ENCODE measurements at regions not wholly inside any gene's neighbourhood (a gene's known extent, or its start where the extent isn't known, plus 50 kb on each side); places are given as distances from the start of the nearest gene placed in this dataset.
"Not testable (repeated sequence)": the region's sequence is repeated elsewhere in the genome, so short reads cannot be mapped to it uniquely, and the experiment has no call there.

DNA sequence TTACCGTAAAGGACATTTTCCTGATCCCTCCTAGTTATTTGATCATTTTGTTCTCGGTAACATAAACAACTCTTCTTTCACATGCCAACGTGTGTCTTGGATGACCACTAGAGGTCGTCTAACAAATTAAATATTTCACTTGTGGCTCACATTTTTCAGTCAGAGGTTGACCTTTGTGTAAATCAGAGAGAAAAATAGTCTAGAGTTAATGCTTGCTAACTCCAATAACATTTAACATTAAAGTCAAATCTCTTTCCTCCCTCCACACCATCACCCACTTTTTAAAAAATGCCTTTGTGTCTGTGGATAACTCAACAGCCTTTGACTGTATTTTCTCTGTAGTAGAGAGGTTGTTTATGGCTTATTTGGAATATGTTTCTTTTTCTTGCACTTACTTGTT lies 220.5 kb upstream of the B3GALT2 start:
- H3K36me3 Mint-ChIP-seq (ENCODE audit: low read depth): peaks cover 16% of the 10 kb centered on the region
- no peak for DNase-seq (ENCODE audit: low spot score)
- peaks cover 13% of the 10 kb centered on the region for H3K9me3 Mint-ChIP-seq
- peaks cover 29% of the 10 kb centered on the region for H3K4me1 Mint-ChIP-seq (ENCODE audit: low read depth)
- H3K4me3 Mint-ChIP-seq: no peak overlapping the region
- no peak overlapping the region for H3K27ac Mint-ChIP-seq
- H3K27me3 Mint-ChIP-seq (ENCODE audit: low read depth): no peaks in the 10 kb centered on the region

DNA sequence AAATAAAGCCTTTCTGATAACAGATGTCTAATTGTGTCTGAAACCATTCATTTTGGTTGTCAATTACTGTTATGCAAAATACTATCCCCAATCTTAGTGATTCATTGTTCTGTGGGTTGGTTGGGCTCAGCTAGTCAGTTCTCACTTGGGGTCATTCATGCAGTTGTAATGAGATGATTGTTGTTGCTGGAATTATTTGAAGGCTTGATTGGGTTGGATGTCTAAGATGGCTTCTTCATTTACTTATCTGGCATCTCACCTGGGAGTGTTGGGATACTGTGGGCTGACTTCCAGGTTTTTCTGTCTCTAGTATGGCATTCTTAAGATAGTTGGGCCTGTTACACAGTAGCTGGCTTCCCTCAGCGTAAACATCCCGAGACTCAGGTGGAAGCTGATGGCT lies 217.8 kb upstream of the B3GALT2 start:
- Mint-ChIP-seq H3K4me3 (no peak overlapping the region), H3K4me1 (ENCODE audit: low read depth) (peaks cover 24% of the 10 kb centered on the region), H3K27me3 (ENCODE audit: low read depth) (no peaks in the 10 kb centered on the region), H3K36me3 (ENCODE audit: low read depth) (peaks cover 7% of the 10 kb centered on the region), H3K9me3 (peaks cover 10% of the 10 kb centered on the region), H3K27ac (no peak overlapping the region)
- no peak for DNase-seq (ENCODE audit: low spot score)

DNA sequence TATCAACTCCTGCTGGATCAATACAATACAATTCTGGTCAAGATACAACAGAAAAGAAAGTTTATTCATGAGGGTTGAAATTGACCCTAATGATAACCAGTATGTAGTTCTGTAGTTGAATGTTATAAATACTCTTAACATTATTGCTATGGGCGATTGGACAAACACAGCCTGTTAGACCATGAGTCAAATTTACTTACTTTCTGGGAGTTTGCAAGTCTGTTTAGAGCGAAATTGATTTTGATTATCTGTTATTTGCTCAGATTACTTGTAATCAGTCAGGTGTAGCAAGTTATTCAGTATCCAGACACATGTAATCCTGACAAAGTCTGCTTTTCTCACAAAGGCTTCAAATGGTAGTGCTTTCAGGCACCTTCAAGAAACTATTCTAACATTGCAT lies 216.6 kb upstream of the B3GALT2 start:
- Mint-ChIP-seq H3K9me3 (peaks cover 3% of the 10 kb centered on the region), H3K36me3 (ENCODE audit: low read depth) (peaks cover 2% of the 10 kb centered on the region), H3K4me3 (no peak overlapping the region), H3K27ac (no peak overlapping the region), H3K4me1 (ENCODE audit: low read depth) (peaks cover 20% of the 10 kb centered on the region), H3K27me3 (ENCODE audit: low read depth) (no peaks in the 10 kb centered on the region)
- DNase-seq (ENCODE audit: low spot score): no peak

DNA sequence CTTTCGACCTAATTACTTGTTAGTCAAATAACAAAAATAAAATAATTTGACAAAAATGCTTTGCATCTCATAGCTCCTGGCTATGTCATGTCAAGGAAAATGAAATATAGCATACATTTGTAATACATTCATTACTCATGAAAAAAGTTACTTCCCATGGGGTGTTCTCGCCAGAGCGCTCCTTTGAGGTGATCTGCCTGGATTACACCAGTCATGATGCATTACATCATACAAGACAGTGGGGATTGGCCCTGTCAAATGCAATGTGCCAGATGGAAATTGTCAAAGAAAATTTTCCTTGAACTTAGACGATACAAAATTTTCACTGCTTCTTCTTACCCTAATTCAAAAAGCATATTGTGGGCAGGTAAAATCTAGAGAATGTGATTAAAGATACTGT lies 215.6 kb upstream of the B3GALT2 start:
- H3K27me3 Mint-ChIP-seq (ENCODE audit: low read depth): no peaks in the 10 kb centered on the region
- H3K9me3 Mint-ChIP-seq: peaks cover 3% of the 10 kb centered on the region
- H3K36me3 Mint-ChIP-seq (ENCODE audit: low read depth): peaks cover 2% of the 10 kb centered on the region
- peaks cover 14% of the 10 kb centered on the region for H3K4me1 Mint-ChIP-seq (ENCODE audit: low read depth)
- no peak overlapping the region for H3K27ac Mint-ChIP-seq
- no peak for DNase-seq (ENCODE audit: low spot score)
- H3K4me3 Mint-ChIP-seq: no peak overlapping the region

DNA sequence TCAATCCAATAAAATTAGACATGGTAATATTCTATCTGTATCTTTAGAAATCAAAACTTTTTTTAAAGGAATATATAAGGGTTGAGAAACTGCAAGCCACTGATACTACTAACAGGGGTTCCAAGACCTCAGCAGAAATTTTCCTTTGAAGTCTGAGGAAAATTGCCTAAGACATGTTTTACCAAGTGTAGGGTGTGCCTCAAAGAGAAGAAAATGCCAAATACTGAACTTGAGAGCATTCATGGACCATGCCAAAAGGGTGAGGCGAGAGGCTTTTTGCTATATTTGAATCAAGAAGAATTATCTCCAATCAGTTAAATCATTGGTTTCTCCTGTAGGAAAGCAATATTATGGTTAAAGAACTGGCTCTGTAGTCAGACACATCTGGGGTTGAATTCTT lies 207.9 kb upstream of the B3GALT2 start:
- Mint-ChIP-seq H3K27me3 (ENCODE audit: low read depth) (no peaks in the 10 kb centered on the region), H3K27ac (no peak overlapping the region), H3K4me1 (ENCODE audit: low read depth) (no peaks in the 10 kb centered on the region), H3K4me3 (no peak overlapping the region), H3K36me3 (ENCODE audit: low read depth) (no peaks in the 10 kb centered on the region), H3K9me3 (peaks cover 11% of the 10 kb centered on the region)
- no peak for DNase-seq (ENCODE audit: low spot score)

DNA sequence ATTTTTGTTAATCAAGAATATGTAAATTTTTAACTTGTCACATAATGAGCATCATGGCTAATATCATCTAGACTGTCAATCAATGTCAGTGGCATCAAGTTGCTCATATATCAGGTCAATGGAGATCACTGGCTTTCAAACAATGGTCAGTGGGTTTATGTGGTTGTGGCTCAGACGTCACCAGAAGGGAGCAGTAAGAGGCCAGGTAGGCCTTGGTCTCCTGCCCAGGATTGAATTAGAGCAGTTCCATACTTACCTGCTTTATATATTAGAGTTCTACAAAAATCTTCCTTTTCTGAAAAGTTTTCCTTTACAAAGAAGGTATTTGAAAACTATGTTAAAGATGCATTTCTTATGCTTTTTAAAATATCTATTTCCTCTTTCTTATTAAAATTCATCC lies 206.3 kb upstream of the B3GALT2 start:
- Mint-ChIP-seq H3K4me1 (ENCODE audit: low read depth) (no peaks in the 10 kb centered on the region), H3K9me3 (peaks cover 11% of the 10 kb centered on the region), H3K36me3 (ENCODE audit: low read depth) (no peaks in the 10 kb centered on the region)

DNA sequence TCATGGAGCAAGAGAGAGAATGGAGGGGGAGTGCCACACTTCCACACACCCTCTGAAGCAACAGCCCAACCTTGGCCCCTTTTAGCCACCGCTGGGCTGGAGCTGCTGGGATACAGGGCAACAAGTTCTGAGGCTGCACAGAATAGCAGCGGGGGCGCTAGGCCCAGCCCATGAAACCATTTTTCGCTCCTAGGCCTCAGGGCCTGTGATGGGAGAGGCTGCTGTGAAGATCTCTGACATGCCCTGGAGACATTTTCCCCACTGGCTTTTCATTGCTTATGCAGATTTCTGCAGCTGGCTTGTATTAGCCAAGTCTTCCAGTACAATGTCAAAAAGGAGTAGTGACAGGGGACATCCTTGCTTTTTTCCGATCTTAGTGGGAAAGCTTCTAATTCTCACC lies 202.3 kb upstream of the B3GALT2 start:
- Mint-ChIP-seq H3K27ac (no peak overlapping the region), H3K9me3 (no peaks in the 10 kb centered on the region), H3K27me3 (ENCODE audit: low read depth) (no peaks in the 10 kb centered on the region), H3K4me3 (no peak overlapping the region), H3K36me3 (ENCODE audit: low read depth) (no peaks in the 10 kb centered on the region), H3K4me1 (ENCODE audit: low read depth) (no peaks in the 10 kb centered on the region)
- no peak for DNase-seq (ENCODE audit: low spot score)

More for the DNA sequence above, 206.3 kb upstream of the B3GALT2 start:
- Mint-ChIP-seq H3K27ac (no peak overlapping the region), H3K4me3 (no peak overlapping the region), H3K27me3 (ENCODE audit: low read depth) (no peaks in the 10 kb centered on the region)
- DNase-seq (ENCODE audit: low spot score): no peak

DNA sequence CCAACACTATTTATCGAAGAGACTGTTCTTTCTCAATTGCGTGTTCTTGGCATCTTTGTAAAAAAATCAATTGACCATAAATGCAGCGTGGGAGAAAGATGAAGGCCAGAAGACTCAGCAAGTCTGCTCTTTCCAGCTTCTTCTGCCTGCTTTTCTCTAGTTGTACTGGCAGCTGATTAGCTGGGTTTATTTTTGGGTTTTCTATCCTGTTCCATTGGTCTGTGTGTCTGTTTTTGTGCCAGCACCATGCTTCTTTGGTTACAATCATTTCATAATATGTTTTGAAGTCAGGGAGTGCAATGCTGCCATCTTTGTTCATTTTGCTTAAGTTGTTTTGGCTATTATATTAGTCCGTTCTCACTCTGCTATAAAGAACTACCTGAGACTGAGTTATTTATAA lies 201.8 kb upstream of the B3GALT2 start:
- Mint-ChIP-seq H3K27me3 (ENCODE audit: low read depth) (no peaks in the 10 kb centered on the region), H3K36me3 (ENCODE audit: low read depth) (no peaks in the 10 kb centered on the region), H3K27ac (no peak overlapping the region), H3K9me3 (no peaks in the 10 kb centered on the region), H3K4me1 (ENCODE audit: low read depth) (no peaks in the 10 kb centered on the region), H3K4me3 (no peak overlapping the region)
- no peak for DNase-seq (ENCODE audit: low spot score)

DNA sequence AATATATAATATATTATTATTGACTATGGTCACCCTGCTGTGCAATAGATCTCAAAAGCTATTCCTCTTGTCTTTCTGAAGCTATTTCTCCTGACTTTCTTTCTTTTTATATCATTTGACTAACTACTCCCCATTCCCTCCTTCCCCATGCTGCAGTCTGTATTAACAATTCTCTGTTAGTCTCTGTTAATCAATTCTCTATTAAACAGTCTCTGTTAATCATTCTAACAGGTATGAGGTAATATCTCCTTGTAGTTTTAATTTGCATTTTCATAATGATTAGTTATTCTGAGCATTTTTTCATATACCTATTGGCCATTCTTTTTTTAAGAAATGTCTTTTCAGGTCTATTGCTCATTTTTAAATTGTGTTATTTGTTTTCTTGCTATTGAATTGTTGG lies 201.0 kb upstream of the B3GALT2 start:
- no peaks in the 10 kb centered on the region for H3K9me3 Mint-ChIP-seq
- no peaks in the 10 kb centered on the region for H3K27me3 Mint-ChIP-seq (ENCODE audit: low read depth)
- no peaks in the 10 kb centered on the region for H3K36me3 Mint-ChIP-seq (ENCODE audit: low read depth)
- H3K27ac Mint-ChIP-seq: no peak overlapping the region
- no peak overlapping the region for H3K4me3 Mint-ChIP-seq
- DNase-seq (ENCODE audit: low spot score): no peak
- no peaks in the 10 kb centered on the region for H3K4me1 Mint-ChIP-seq (ENCODE audit: low read depth)

DNA sequence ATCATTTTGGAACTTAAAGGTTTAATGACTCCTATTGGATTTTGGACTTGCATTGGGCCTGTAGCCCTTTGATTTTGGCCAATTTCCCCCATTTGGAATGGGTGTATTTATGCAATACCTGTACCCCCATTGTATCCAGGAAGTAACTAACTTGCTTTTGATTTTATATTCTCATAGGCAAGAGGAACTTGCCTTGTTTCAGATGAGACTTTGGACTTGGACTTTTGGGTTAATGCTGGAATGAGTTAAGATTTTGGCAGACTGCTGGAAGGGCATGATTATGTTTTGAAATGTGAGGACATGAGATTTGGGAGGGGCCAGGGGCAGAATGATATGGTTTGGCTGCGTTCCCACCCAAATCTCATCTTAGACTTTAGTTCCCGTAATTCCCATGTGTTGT lies 192.0 kb upstream of the B3GALT2 start:
- H3K27ac Mint-ChIP-seq; H3K9me3 Mint-ChIP-seq; H3K4me1 Mint-ChIP-seq (ENCODE audit: low read depth); H3K36me3 Mint-ChIP-seq (ENCODE audit: low read depth); DNase-seq (ENCODE audit: low spot score); H3K27me3 Mint-ChIP-seq (ENCODE audit: low read depth); H3K4me3 Mint-ChIP-seq: not testable (repeated sequence)

DNA sequence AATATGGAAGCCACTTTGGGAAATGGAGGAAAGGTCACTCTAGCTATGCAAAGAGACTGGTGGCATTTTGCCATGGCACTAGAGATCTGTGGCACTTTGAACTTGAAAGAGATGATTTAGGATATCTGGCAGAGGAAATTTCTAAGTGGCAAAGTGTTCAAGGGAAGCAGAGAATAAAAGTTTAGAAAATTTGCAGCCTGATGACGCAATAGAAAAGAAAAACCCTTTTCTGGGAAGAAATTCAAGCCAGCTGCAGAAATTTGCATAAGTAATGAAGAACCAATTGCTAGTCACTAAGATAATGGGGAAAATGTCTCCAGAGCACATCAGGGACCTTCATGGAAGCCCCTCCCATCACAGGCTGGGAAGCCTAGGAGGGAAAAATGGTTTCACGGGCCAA lies 191.1 kb upstream of the B3GALT2 start:
- no peak overlapping the region for H3K4me3 Mint-ChIP-seq
- no peaks in the 10 kb centered on the region for H3K36me3 Mint-ChIP-seq (ENCODE audit: low read depth)
- peaks cover 5% of the 10 kb centered on the region for H3K27me3 Mint-ChIP-seq (ENCODE audit: low read depth)
- H3K9me3 Mint-ChIP-seq: peaks cover 4% of the 10 kb centered on the region
- no peak for DNase-seq (ENCODE audit: low spot score)
- no peak overlapping the region for H3K27ac Mint-ChIP-seq
- H3K4me1 Mint-ChIP-seq (ENCODE audit: low read depth): no peaks in the 10 kb centered on the region

DNA sequence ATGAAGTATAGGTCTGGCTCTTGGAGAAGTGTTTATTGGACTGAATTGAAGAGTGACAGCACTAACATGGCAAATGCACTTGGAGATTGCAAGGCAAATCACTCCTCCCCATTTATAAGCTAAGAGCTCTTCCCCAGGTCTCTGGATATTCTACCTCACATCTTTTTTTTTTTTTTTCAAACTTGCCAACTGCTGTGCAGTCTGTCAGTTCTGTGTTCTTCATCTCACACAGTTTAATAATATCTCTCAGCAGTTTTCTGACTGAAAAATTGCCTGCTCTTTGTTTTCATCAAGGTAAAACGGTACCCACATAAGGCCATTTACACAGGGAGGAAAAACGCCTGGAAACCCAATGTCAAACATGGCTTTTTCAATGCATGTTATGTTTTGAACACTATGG lies 186.1 kb upstream of the B3GALT2 start:
- H3K4me3 Mint-ChIP-seq: no peak overlapping the region
- no peak for DNase-seq (ENCODE audit: low spot score)
- peaks cover 6% of the 10 kb centered on the region for H3K27me3 Mint-ChIP-seq (ENCODE audit: low read depth)
- no peaks in the 10 kb centered on the region for H3K9me3 Mint-ChIP-seq
- H3K36me3 Mint-ChIP-seq (ENCODE audit: low read depth): no peaks in the 10 kb centered on the region
- no peak overlapping the region for H3K27ac Mint-ChIP-seq
- peaks cover 2% of the 10 kb centered on the region for H3K4me1 Mint-ChIP-seq (ENCODE audit: low read depth)

DNA sequence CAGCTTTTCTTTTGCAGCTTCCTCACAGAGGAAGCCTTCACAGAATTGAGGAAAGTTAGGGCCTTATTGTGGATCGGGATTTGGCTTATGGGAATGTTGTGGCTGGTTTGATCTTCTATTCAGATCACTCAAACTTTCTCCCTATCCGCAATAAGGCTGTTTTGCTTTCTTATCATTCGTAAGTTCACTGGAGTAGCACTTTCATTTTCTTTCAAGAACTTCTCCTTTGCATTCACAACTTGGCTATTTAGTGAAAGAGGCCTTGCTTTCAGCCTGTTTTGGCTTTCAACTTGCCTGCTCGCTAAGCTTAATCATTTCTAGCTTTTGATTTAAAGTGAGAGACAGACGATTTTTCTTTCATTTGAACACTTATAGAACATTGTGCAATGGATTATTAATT lies 181.9 kb upstream of the B3GALT2 start:
- Mint-ChIP-seq H3K27ac (peak overlapping the region; percentile 22), H3K9me3 (no peaks in the 10 kb centered on the region), H3K4me1 (ENCODE audit: low read depth) (peaks cover 2% of the 10 kb centered on the region), H3K36me3 (ENCODE audit: low read depth) (no peaks in the 10 kb centered on the region), H3K27me3 (ENCODE audit: low read depth) (peaks cover 6% of the 10 kb centered on the region), H3K4me3 (peak overlapping the region; percentile 62)
- no peak for DNase-seq (ENCODE audit: low spot score)

DNA sequence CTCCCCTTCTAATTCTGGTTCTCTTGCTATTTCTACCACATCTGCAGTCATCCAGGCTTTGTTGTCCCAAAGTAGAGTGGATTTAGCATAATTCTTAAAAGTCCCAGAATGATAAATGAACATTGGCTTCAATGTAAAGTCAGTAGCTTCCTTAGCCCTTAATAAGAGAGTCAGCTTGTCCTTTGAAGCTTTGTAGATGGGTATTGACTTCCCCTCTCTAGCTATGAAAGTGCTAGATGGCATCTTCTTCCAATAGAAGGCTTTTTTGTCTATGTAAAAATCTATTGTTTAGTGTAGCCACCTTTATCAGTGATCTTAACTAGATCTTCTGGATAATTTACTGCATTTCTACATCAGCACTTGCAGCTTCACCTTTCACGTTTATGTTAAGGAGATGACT lies 181.4 kb upstream of the B3GALT2 start:
- Mint-ChIP-seq H3K4me1 (ENCODE audit: low read depth) (peaks cover 2% of the 10 kb centered on the region), H3K9me3 (no peaks in the 10 kb centered on the region), H3K36me3 (ENCODE audit: low read depth) (no peaks in the 10 kb centered on the region), H3K4me3 (no peak overlapping the region), H3K27ac (no peak overlapping the region), H3K27me3 (ENCODE audit: low read depth) (peaks cover 6% of the 10 kb centered on the region)
- DNase-seq (ENCODE audit: low spot score): no peak

DNA sequence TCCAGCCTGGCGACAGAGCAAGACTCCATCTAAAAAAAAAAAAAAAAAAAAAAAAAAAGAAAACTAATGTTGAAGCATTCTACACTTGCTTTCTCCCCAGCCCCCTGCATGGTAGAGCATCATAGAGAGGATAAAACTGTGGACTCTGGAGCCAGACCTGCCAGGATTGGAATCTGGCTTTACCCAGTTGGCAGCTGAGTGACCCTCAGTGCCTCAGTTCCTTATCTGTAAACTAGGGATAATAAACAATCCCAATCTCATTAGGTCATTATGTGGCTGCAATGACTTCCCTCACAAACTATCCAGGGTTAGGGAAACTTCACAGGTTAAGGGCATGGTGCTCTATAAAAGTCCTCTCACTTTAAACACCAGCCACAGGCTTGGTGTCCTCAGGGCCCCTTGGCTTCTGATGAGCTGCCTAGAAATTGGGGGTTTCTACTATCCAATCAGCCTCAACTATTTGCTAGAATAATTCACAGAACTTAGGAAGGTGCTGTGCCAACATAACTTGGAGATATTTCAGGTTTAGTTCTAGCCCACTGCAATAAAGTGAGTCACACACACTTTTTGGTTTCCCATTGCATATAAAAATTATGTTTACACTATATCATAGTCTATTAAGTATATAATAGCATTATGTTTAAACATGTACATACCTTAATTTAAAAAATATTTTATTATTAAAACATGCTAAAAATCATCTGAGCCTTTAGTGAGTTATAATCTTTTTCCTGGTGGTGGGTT lies 180.5 kb upstream of the B3GALT2 start:
- no peak for DNase-seq (ENCODE audit: low spot score)
- Mint-ChIP-seq H3K27me3 (ENCODE audit: low read depth) (peaks cover 3% of the 10 kb centered on the region), H3K4me1 (ENCODE audit: low read depth) (peaks cover 2% of the 10 kb centered on the region), H3K4me3 (no peak overlapping the region), H3K36me3 (ENCODE audit: low read depth) (no peaks in the 10 kb centered on the region), H3K9me3 (no peaks in the 10 kb centered on the region), H3K27ac (no peak overlapping the region)
